ENCODE measurements at regions not wholly inside any gene's neighbourhood (a gene's known extent, or its start where the extent isn't known, plus 50 kb on each side); places are given as distances from the start of the nearest gene placed in this dataset.

- H3K4me3 ChIP-seq, result no peak overlapping the region
Observed at GRCh38 chr6:81511423-81511822, 241.1 kb downstream of the TENT5A start.

GRCh38 chr6:81495999-81496398 lies 256.5 kb downstream of the TENT5A start:
- DNase-seq, result no peak
- Histone ChIP-seq H3K27me3 (no peaks in the 10 kb centered on the region), H3K27ac (no peak overlapping the region), H3K4me1 (peaks cover 0 to 7% (median 0%) of the 10 kb centered on the region in 4 donors), H3K9me3 (peaks cover 0 to under 1% of the 10 kb centered on the region in 2 donors), H3K4me3 (no peak overlapping the region), H3K36me3 (no peaks in the 10 kb centered on the region)
- WGBS, 2 donors (ENCODE audit: low coverage in 1 of 2), result 78 to 87% methylated on average over 1 of the region's 1 CpG
- intact Hi-C loops (cut with DNase I; ENCODE audit: low total_unique reads), result no loop called here
- in situ Hi-C loops (cut with MboI; ENCODE audit: low pct_ligation_motif_present in 1 of 4, low pct_unique_long_range_greater_than_20kb in 1 of 4, low sequenced_read_pairs in 3 of 4), result no loop called here
- no peak for TF ChIP-seq POLR2AphosphoS5 (IDR thresholded peaks at IDR 0.05)

More at GRCh38 chr6:81511423-81511822, 241.1 kb downstream of the TENT5A start:
- Histone ChIP-seq H3K9me3 (no peaks in the 10 kb centered on the region), H3K36me3 (no peaks in the 10 kb centered on the region), H3K4me1 (peaks cover 0 to 19% (median 6%) of the 10 kb centered on the region in 4 donors), H3K27ac (peak overlapping the region in 3 of 4 donors; percentile 46 to 57 (median 54)), H3K27me3 (no peaks in the 10 kb centered on the region)
- 0 to 37% methylated on average over 1 of the region's 1 CpG for WGBS, 2 donors (ENCODE audit: low coverage in 1 of 2)
- TF ChIP-seq POLR2A (IDR thresholded peaks at IDR 0.05), result no peak
- peak in 2 of 3 donors; percentile 37 to 58 for TF ChIP-seq POLR2AphosphoS5 (IDR thresholded peaks at IDR 0.05)
- in situ Hi-C loops (cut with MboI; ENCODE audit: low pct_ligation_motif_present in 1 of 4, low pct_unique_long_range_greater_than_20kb in 1 of 4, low sequenced_read_pairs in 3 of 4) (no loop called here), intact Hi-C loops (cut with DNase I; ENCODE audit: low total_unique reads) (no loop called here)
- peak; percentile 18 for DNase-seq

- peaks cover 0 to 7% (median 0%) of the 10 kb centered on the region in 4 donors for H3K4me1 ChIP-seq
- H3K36me3 ChIP-seq, result no peaks in the 10 kb centered on the region
- intact Hi-C loops (cut with DNase I; ENCODE audit: low total_unique reads) (no loop called here), in situ Hi-C loops (cut with MboI; ENCODE audit: low pct_ligation_motif_present in 1 of 4, low pct_unique_long_range_greater_than_20kb in 1 of 4, low sequenced_read_pairs in 3 of 4) (no loop called here)
- no peaks in the 10 kb centered on the region for H3K9me3 ChIP-seq
- TF ChIP-seq CTCF (IDR thresholded peaks at IDR 0.05), result no peak
- no peak for TF ChIP-seq POLR2A (IDR thresholded peaks at IDR 0.05)
- no peak for TF ChIP-seq POLR2AphosphoS5 (IDR thresholded peaks at IDR 0.05)
- TF ChIP-seq EP300 (IDR thresholded peaks at IDR 0.05; ENCODE audit: low read depth), result no peak
- H3K4me3 ChIP-seq, result no peak overlapping the region
- no peak overlapping the region for H3K27ac ChIP-seq
- DNase-seq, result no peak
- no peaks in the 10 kb centered on the region for H3K27me3 ChIP-seq
Observed at GRCh38 chr6:81491454-81492101, 260.9 kb downstream of the TENT5A start.

GRCh38 chr6:81487489-81487888 lies 265.0 kb downstream of the TENT5A start:
- peak; percentile 14 for DNase-seq
- 33 to 57% methylated on average over 1 of the region's 1 CpG for WGBS, 2 donors (ENCODE audit: low coverage in 1 of 2)
- intact Hi-C loops (cut with DNase I; ENCODE audit: low total_unique reads), result no loop called here
- H3K36me3 ChIP-seq, result no peaks in the 10 kb centered on the region
- H3K4me1 ChIP-seq, result peaks cover 0 to 7% (median 0%) of the 10 kb centered on the region in 4 donors
- no peaks in the 10 kb centered on the region for H3K9me3 ChIP-seq
- in situ Hi-C loops (cut with MboI; ENCODE audit: low pct_ligation_motif_present in 1 of 4, low pct_unique_long_range_greater_than_20kb in 1 of 4, low sequenced_read_pairs in 3 of 4), result no loop called here
- H3K27ac ChIP-seq, result no peak overlapping the region
- TF ChIP-seq POLR2A (IDR thresholded peaks at IDR 0.05) (no peak), POLR2AphosphoS5 (IDR thresholded peaks at IDR 0.05) (no peak), CTCF (IDR thresholded peaks at IDR 0.05) (no peak), EP300 (IDR thresholded peaks at IDR 0.05; ENCODE audit: low read depth) (no peak)
- H3K4me3 ChIP-seq, result no peak overlapping the region
- H3K27me3 ChIP-seq, result no peaks in the 10 kb centered on the region

GRCh38 chr6:81486234-81486633 lies 266.2 kb downstream of the TENT5A start:
- 19 to 67% methylated on average over 1 of the region's 1 CpG for whole genome bisulfite sequencing, 2 donors (ENCODE audit: low coverage in 1 of 2)
- Histone ChIP-seq H3K9me3 (no peaks in the 10 kb centered on the region), H3K4me3 (no peak overlapping the region), H3K4me1 (peaks cover 0 to under 1% (median 0%) of the 10 kb centered on the region in 4 donors), H3K27ac (no peak overlapping the region), H3K27me3 (no peaks in the 10 kb centered on the region), H3K36me3 (no peaks in the 10 kb centered on the region)
- intact Hi-C loops (cut with DNase I; ENCODE audit: low total_unique reads) (no loop called here), in situ Hi-C loops (cut with MboI; ENCODE audit: low pct_ligation_motif_present in 1 of 4, low pct_unique_long_range_greater_than_20kb in 1 of 4, low sequenced_read_pairs in 3 of 4) (no loop called here)
- TF ChIP-seq POLR2A (IDR thresholded peaks at IDR 0.05) (no peak), POLR2AphosphoS5 (IDR thresholded peaks at IDR 0.05) (no peak), EP300 (IDR thresholded peaks at IDR 0.05; ENCODE audit: low read depth) (no peak), CTCF (IDR thresholded peaks at IDR 0.05) (no peak)
- no peak for DNase-seq

Data from transverse colon (tissue), 4 donors.